ENCODE measurements at regions not wholly inside any gene's neighbourhood (a gene's known extent, or its start where the extent isn't known, plus 50 kb on each side); places are given as distances from the start of the nearest gene placed in this dataset.

DNA sequence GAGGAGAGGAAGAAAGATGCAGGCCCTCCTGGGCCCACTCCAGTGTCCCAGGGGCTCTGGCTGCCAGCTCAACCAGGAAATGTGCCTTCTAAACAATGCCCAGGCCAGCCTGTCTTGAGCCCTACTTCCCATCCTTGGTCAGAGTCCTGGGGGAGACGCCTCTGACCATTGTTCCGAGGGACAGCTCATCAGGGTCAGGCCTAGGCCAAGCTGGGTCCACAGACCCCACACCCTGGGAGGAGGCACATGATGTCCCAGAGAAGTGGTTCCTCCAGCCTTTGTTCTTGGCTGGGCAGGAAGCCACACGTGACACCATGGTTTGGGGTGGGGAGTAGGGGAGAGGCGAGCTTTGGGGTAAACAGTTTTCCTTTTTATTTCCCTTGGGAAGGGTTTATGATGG, 102.5 kb downstream of the EFNB1 start:
- Histone ChIP-seq H2BK20ac (ENCODE audit: low read depth, low read length) (no peak overlapping the region), H2BK120ac (ENCODE audit: low read depth, low read length) (no peak overlapping the region), H2AK5ac (ENCODE audit: low read depth, low read length) (no peak overlapping the region), H3K4me1 (ENCODE audit: control insufficient read depth, insufficient read depth, low read length) (peaks cover 19% of the 10 kb centered on the region), H3K4me3 (ENCODE audit: insufficient read depth, low read depth, low read length) (no peak overlapping the region), H2BK5ac (ENCODE audit: low read depth, low read length, poor library complexity, severe bottlenecking) (no peak overlapping the region), H4K5ac (ENCODE audit: low read depth, low read length) (no peak overlapping the region), H3K9me1 (ENCODE audit: insufficient read depth, low read length) (peaks cover 5% of the 10 kb centered on the region; the same call in 1 of the 2 replicates), H3K23ac (ENCODE audit: low read depth, low read length) (no peak overlapping the region), H3K4me2 (ENCODE audit: low read depth, low read length) (no peak overlapping the region), H3K14ac (replicated peaks; ENCODE audit: low read depth, low read length) (no peak overlapping the region), H3K9me3 (ENCODE audit: control insufficient read depth, insufficient read depth, low read length) (no peaks in the 10 kb centered on the region), H3K56ac (ENCODE audit: extremely low read depth, insufficient read depth, low read length) (no peak overlapping the region), H2BK15ac (ENCODE audit: low read depth, low read length) (no peak overlapping the region), H3K27ac (ENCODE audit: insufficient read depth, low read length) (no peak overlapping the region), H4K8ac (ENCODE audit: low read depth in 2 of 2, low read length in 2 of 2) (no peak overlapping the region), H3K79me1 (ENCODE audit: low read depth in 1 of 2, low read length in 2 of 2) (no peaks in the 10 kb centered on the region), H3K36me3 (ENCODE audit: control insufficient read depth, insufficient read depth, low read length) (no peaks in the 10 kb centered on the region), H3K9ac (ENCODE audit: low read depth, low read length) (no peak overlapping the region), H3K4ac (ENCODE audit: low read depth, low read length) (no peak overlapping the region), H3K18ac (ENCODE audit: low read depth, low read length) (no peak overlapping the region), H2AK9ac (replicated peaks; ENCODE audit: low read depth, low read length, poor library complexity) (no peak overlapping the region), H4K20me1 (ENCODE audit: insufficient read depth, low read length) (no peaks in the 10 kb centered on the region), H4K91ac (ENCODE audit: insufficient read depth, low read depth, low read length) (no peak overlapping the region), H2AFZ (replicated peaks; ENCODE audit: low read length, poor library complexity) (peak overlapping the region; percentile 56), H3K27me3 (ENCODE audit: control insufficient read depth, insufficient read depth, low read length) (peaks cover 1% of the 10 kb centered on the region; the same call in 1 of the 2 replicates)
- in situ Hi-C loops (cut with MboI; ENCODE audit: low sequenced_read_pairs) = no loop called here
- TF ChIP-seq SMC3 (IDR thresholded peaks at IDR 0.05; ENCODE audit: low read depth, low read length) (no peak), RCOR1 (IDR thresholded peaks at IDR 0.05; ENCODE audit: insufficient replicate concordance, low read length) (no peak), RFX5 (IDR thresholded peaks at IDR 0.05; ENCODE audit: low read depth, low read length) (no peak), MAFK (IDR thresholded peaks at IDR 0.05; ENCODE audit: low read depth, low read length) (no peak), CHD1 (IDR thresholded peaks at IDR 0.05; ENCODE audit: low read depth, low read length) (no peak), MAZ (IDR thresholded peaks at IDR 0.05; ENCODE audit: borderline replicate concordance, low read depth, low read length) (no peak), NFE2L2 (IDR thresholded peaks at IDR 0.05; ENCODE audit: low read depth, low read length) (no peak), MXI1 (IDR thresholded peaks at IDR 0.05; ENCODE audit: borderline replicate concordance, low read depth, low read length) (no peak), FOS (IDR thresholded peaks at IDR 0.05; ENCODE audit: low read depth, low read length) (no peak), RAD21 (IDR thresholded peaks at IDR 0.05; ENCODE audit: low read length) (no peak), USF2 (IDR thresholded peaks at IDR 0.05; ENCODE audit: low read depth, low read length) (no peak), CEBPB (IDR thresholded peaks at IDR 0.05; ENCODE audit: low read depth, low read length) (no peak), ELK1 (IDR thresholded peaks at IDR 0.05; ENCODE audit: borderline replicate concordance, low read depth, low read length) (no peak), POLR2A (IDR thresholded peaks at IDR 0.05; ENCODE audit: low read depth, low read length) (no peak)
- no TSS peak for BruUV-seq (replicated peaks)
- ChIA-PET CTCF (no interaction called here), POLR2A (ENCODE audit: unreplicated experiment) (no interaction called here)
- WGBS, 2 experiments (ENCODE audit: extremely low coverage in 2 of 2, insufficient read length in 1 of 2) = 75% methylated on average over 2 of the region's 4 CpGs; no CpG with 5 or more reads in 1 of the 2 experiments
- intact Hi-C loops (cut with micrococcal nuclease) = loop anchor here (10.0 kb wide), 1 partner anchor 97 kb away; no protein-coding TSS in a partner anchor
- ATAC-seq (ENCODE audit: low read depth) (no peak), DNase-seq (no peak)
- dilution Hi-C loops (cut with HindIII; ENCODE audit: low sequenced_read_pairs, unreplicated experiment) = no loop called here

All from IMR-90 (cell line).